ENCODE measurements at regions not wholly inside any gene's neighbourhood (a gene's known extent, or its start where the extent isn't known, plus 50 kb on each side); places are given as distances from the start of the nearest gene placed in this dataset.

- H3K27me3 ChIP-seq = no peaks in the 10 kb centered on the region
- H3K4me3 ChIP-seq = no peak overlapping the region
- intact Hi-C loops (cut with DNase I; ENCODE audit: low total_unique reads) = no loop called here
- H3K36me3 ChIP-seq = no peaks in the 10 kb centered on the region
- no peak overlapping the region for H3K27ac ChIP-seq
- H3K9me3 ChIP-seq = no peaks in the 10 kb centered on the region
- DNase-seq = no peak
- TF ChIP-seq, protein P1, sequence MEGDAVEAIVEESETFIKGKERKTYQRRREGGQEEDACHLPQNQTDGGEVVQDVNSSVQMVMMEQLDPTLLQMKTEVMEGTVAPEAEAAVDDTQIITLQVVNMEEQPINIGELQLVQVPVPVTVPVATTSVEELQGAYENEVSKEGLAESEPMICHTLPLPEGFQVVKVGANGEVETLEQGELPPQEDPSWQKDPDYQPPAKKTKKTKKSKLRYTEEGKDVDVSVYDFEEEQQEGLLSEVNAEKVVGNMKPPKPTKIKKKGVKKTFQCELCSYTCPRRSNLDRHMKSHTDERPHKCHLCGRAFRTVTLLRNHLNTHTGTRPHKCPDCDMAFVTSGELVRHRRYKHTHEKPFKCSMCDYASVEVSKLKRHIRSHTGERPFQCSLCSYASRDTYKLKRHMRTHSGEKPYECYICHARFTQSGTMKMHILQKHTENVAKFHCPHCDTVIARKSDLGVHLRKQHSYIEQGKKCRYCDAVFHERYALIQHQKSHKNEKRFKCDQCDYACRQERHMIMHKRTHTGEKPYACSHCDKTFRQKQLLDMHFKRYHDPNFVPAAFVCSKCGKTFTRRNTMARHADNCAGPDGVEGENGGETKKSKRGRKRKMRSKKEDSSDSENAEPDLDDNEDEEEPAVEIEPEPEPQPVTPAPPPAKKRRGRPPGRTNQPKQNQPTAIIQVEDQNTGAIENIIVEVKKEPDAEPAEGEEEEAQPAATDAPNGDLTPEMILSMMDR (IDR thresholded peaks at IDR 0.05) = no peak
- H3K4me1 ChIP-seq = no peaks in the 10 kb centered on the region
These were observed 465.2 kb upstream of the MAN1A1 start for GRCh38 chr6:119814609-119815400.

GRCh38 chr6:119802464-119802863 lies 452.9 kb upstream of the MAN1A1 start:
- H3K4me1 ChIP-seq = no peaks in the 10 kb centered on the region
- no peak for DNase-seq
- TF ChIP-seq, protein P1 (IDR thresholded peaks at IDR 0.05) = no peak
- intact Hi-C loops (cut with DNase I; ENCODE audit: low total_unique reads) = no loop called here
- H3K4me3 ChIP-seq = no peak overlapping the region
- no peaks in the 10 kb centered on the region for H3K27me3 ChIP-seq
- H3K27ac ChIP-seq = no peak overlapping the region
- H3K9me3 ChIP-seq = no peaks in the 10 kb centered on the region
- no peaks in the 10 kb centered on the region for H3K36me3 ChIP-seq

GRCh38 chr6:119801056-119801455 lies 451.5 kb upstream of the MAN1A1 start:
- no peak overlapping the region for H3K27ac ChIP-seq
- intact Hi-C loops (cut with DNase I; ENCODE audit: low total_unique reads) = no loop called here
- no peak for DNase-seq

GRCh38 chr6:119800526-119800925 lies 451.0 kb upstream of the MAN1A1 start:
- Histone ChIP-seq H3K27ac (no peak overlapping the region), H3K36me3 (no peaks in the 10 kb centered on the region), H3K4me3 (no peak overlapping the region), H3K9me3 (no peaks in the 10 kb centered on the region), H3K4me1 (no peaks in the 10 kb centered on the region), H3K27me3 (no peaks in the 10 kb centered on the region)
- TF ChIP-seq, protein P1 (IDR thresholded peaks at IDR 0.05) = no peak
- intact Hi-C loops (cut with DNase I; ENCODE audit: low total_unique reads) = no loop called here
- DNase-seq = no peak

More at GRCh38 chr6:119801056-119801455, 451.5 kb upstream of the MAN1A1 start:
- H3K4me1 ChIP-seq = no peaks in the 10 kb centered on the region
- no peaks in the 10 kb centered on the region for H3K9me3 ChIP-seq
- H3K4me3 ChIP-seq = no peak overlapping the region
- no peaks in the 10 kb centered on the region for H3K27me3 ChIP-seq
- no peaks in the 10 kb centered on the region for H3K36me3 ChIP-seq
- TF ChIP-seq, protein P1 (IDR thresholded peaks at IDR 0.05) = no peak

- Histone ChIP-seq H3K4me3 (no peak overlapping the region), H3K36me3 (no peaks in the 10 kb centered on the region), H3K27ac (no peak overlapping the region), H3K4me1 (no peaks in the 10 kb centered on the region), H3K27me3 (no peaks in the 10 kb centered on the region), H3K9me3 (no peaks in the 10 kb centered on the region)
- TF ChIP-seq, protein P1 (IDR thresholded peaks at IDR 0.05) = no peak
- intact Hi-C loops (cut with DNase I; ENCODE audit: low total_unique reads) = no loop called here
- DNase-seq = no peak
These were observed 450.3 kb upstream of the MAN1A1 start for GRCh38 chr6:119799596-119800509.

All from tibial artery (tissue), 4 donors.